Right lobe of liver (tissue), 4 donors: ENCODE measurements at regions not wholly inside any gene's neighbourhood (a gene's known extent, or its start where the extent isn't known, plus 50 kb on each side); places are given as distances from the start of the nearest gene placed in this dataset.

Source experiments
- CTCF ChIP-seq, 4 donors: fragments of 200-600 bp in 3 of 4; fragments of 450-650 bp in 1 of 4; IDR thresholded peaks; one replicate each; pipeline versions ENCODE4 v1.5.1 to v1.8.0; 2016 to 2022; ENCODE audit warnings: antibody characterized with exemption in 4 of 4, mild to moderate bottlenecking in 2 of 4
- POLR2A ChIP-seq: fragments of 450-650 bp; IDR thresholded peaks from one replicate; pipeline ENCODE4 v1.6.1; 2017; ENCODE audit warnings: antibody characterized with exemption, mild to moderate bottlenecking
- donor health status: DM: no; HTN: no; CAD: no.
- donor health status: DM: no; HTN: no; CAD: no.
- donor health status: DM: no; HTN: yes; CAD: no.

DNA sequence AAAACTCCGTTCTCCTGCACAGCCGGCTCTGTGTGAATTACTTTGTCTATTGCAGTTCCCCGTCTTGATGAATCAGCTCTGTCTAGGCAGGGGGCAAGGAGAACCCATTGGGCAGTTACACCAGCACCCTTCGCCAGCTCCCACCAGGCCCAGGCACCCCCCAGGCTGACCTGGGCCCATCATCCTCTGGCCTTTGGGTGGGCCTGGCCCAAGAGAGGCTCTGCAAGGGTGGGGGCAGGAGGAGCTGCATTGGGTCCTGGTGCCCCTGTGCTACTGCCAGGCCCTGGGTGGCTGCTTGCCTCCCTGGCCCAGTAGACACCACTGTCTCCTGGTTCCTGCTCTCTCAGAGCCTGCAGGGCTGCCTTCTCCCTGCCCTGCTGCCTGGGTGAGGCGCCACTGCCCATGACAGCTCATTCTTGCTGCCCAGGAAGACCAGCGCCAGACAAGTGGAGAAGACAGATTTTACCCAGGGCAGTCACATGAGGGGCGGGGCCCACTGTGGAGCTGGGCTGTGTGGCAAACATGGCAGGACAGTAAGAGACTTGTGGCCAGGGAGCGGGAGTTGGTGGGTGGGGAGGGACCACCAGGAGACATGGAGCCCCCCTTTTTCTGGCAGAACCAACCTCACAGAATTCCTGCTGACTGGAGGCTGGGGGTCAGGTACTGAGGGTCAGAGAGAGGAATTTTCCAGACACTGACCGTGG, 67.2 kb downstream of the MRPL36 start:
- TF ChIP-seq CTCF (IDR thresholded peaks at IDR 0.05) (no peak), POLR2A (no peak)
